PC-9 (cell line): ENCODE measurements at regions not wholly inside any gene's neighbourhood (a gene's known extent, or its start where the extent isn't known, plus 50 kb on each side); places are given as distances from the start of the nearest gene placed in this dataset.

Experiments used
- CTCF ChIP-seq: fragments of 200-600 bp; sonication (generic); conservative IDR thresholded peaks from 2 replicates; pipeline ENCODE4 v1.6.1; 2017; ENCODE audit warnings: mixed run types, antibody characterized with exemption, mild to moderate bottlenecking, moderate library complexity
- EZH2 ChIP-seq: fragments of 200-600 bp; sonication (generic); IDR thresholded peaks from 2 replicates; pipeline ENCODE4 v1.8.0; 2017; ENCODE audit warnings: antibody characterized with exemption, low read depth

DNA sequence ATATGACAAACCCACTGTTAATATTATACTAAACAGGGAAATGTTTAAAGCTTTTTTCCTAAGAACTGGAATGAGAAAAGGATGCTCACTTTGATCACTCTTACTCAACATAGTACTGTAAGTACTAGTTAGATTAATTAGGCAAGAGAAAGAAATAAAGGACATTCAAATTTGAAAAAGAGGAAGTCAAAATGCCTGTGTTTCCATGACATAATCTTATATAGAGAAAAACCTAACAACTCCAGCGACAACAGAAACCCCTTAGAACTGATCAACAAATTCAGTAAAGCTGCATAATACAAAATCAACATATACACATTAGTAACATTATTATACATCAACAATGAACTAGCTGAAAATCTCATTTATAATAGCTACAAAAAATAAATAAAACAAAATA, 200.6 kb upstream of the ROBO1 start:
- no peak for TF ChIP-seq EZH2
- TF ChIP-seq CTCF: no peak
